H9 (cell line): ENCODE measurements at regions not wholly inside any gene's neighbourhood (a gene's known extent, or its start where the extent isn't known, plus 50 kb on each side); places are given as distances from the start of the nearest gene placed in this dataset.

Experiments used
- DNase-seq: peaks from one replicate; pipeline ENCODE4 v3.0.0-alpha.2; 2017
- H2AFZ ChIP-seq: one replicate; pipeline ENCODE4 v1.6.1; 2013; ENCODE audit warnings: mild to moderate bottlenecking, low read length, control low read depth, moderate library complexity
- H2AK5ac ChIP-seq: 2 replicates; pipeline ENCODE4 v1.6.1; 2013; ENCODE audit warnings: low read length, control low read depth, mixed read lengths; ENCODE audit not compliant: insufficient read length
- H2BK120ac ChIP-seq: one replicate; pipeline ENCODE4 v1.6.1; 2013; ENCODE audit warnings: low read depth, mild to moderate bottlenecking, low read length, control low read depth, inconsistent platforms; ENCODE audit not compliant: poor library complexity, severe bottlenecking
- H2BK12ac ChIP-seq: 2 replicates; pipeline ENCODE4 v1.6.1; 2013; ENCODE audit warnings: low read length, control low read depth, mixed read lengths, low read depth; ENCODE audit not compliant: insufficient read length
- H2BK15ac ChIP-seq: 2 replicates; pipeline ENCODE4 v1.6.1; 2013; ENCODE audit warnings: low read depth, low read length, control low read depth
- H2BK20ac ChIP-seq: one replicate; pipeline ENCODE4 v1.6.1; 2013; ENCODE audit warnings: low read depth, mild to moderate bottlenecking, low read length, control low read depth, inconsistent platforms; ENCODE audit not compliant: poor library complexity, severe bottlenecking
- H2BK5ac ChIP-seq: 2 replicates; pipeline ENCODE4 v1.6.1; 2013; ENCODE audit warnings: low read length, control low read depth, mixed read lengths; ENCODE audit not compliant: insufficient read length
- H3K14ac ChIP-seq: 2 replicates; pipeline ENCODE4 v1.6.1; 2013; ENCODE audit warnings: low read length, control low read depth; ENCODE audit not compliant: insufficient read depth
- H3K18ac ChIP-seq: 2 replicates; pipeline ENCODE4 v1.6.1; 2013; ENCODE audit warnings: low read depth, mild to moderate bottlenecking, mixed read lengths, low read length, control low read depth; ENCODE audit not compliant: insufficient read length
- H3K23ac ChIP-seq: 2 replicates; pipeline ENCODE4 v1.6.1; 2013; ENCODE audit warnings: low read length, control low read depth, mixed read lengths, low read depth; ENCODE audit not compliant: insufficient read length
- H3K23me2 ChIP-seq: 2 replicates; pipeline ENCODE4 v1.6.1; 2013; ENCODE audit warnings: low read depth, mild to moderate bottlenecking, mixed read lengths, low read length, control low read depth; ENCODE audit not compliant: insufficient read length, poor library complexity, severe bottlenecking
- H3K27ac ChIP-seq: 2 replicates; pipeline ENCODE4 v1.5.1; 2013; ENCODE audit warnings: low read length, control low read depth, mixed read lengths, low read depth; ENCODE audit not compliant: insufficient read length
- H3K27me3 ChIP-seq: 2 replicates; pipeline ENCODE4 v1.6.1; 2013; ENCODE audit warnings: low read length, control low read depth, inconsistent platforms; ENCODE audit not compliant: insufficient read depth
- H3K4ac ChIP-seq: 2 replicates; pipeline ENCODE4 v1.6.1; 2013; ENCODE audit warnings: low read depth, mild to moderate bottlenecking, control low read depth, inconsistent platforms, low read length, moderate library complexity
- H3K4me1 ChIP-seq: 2 replicates; pipeline ENCODE4 v1.6.1; 2013; ENCODE audit warnings: low read length, control low read depth, inconsistent platforms; ENCODE audit not compliant: insufficient read depth
- H3K4me2 ChIP-seq: 2 replicates; pipeline ENCODE4 v1.6.1; 2013; ENCODE audit warnings: low read length, control low read depth, mixed read lengths; ENCODE audit not compliant: insufficient read length, insufficient read depth
- H3K56ac ChIP-seq: 2 replicates; pipeline ENCODE4 v1.6.1; 2013; ENCODE audit warnings: low read depth, mild to moderate bottlenecking, mixed read lengths, low read length, control low read depth; ENCODE audit not compliant: insufficient read length
- H3K79me1 ChIP-seq: 2 replicates; pipeline ENCODE4 v1.6.1; 2013; ENCODE audit warnings: low read depth, mild to moderate bottlenecking, moderate library complexity, low read length, control low read depth, inconsistent platforms; ENCODE audit not compliant: insufficient read depth, poor library complexity, severe bottlenecking
- H3K79me2 ChIP-seq: 2 replicates; pipeline ENCODE4 v1.6.1; 2013; ENCODE audit warnings: low read length, control low read depth, inconsistent platforms; ENCODE audit not compliant: insufficient read depth
- H3K9ac ChIP-seq: 2 replicates; pipeline ENCODE4 v1.6.1; 2013; ENCODE audit warnings: low read length, control low read depth, mixed read lengths; ENCODE audit not compliant: insufficient read length; ENCODE audit errors: extremely low read depth
- H3K9me3 ChIP-seq: one replicate; pipeline ENCODE4 v1.6.1; 2013; ENCODE audit warnings: low read depth, low read length, inconsistent platforms; ENCODE audit not compliant: control insufficient read depth
- H3T11ph ChIP-seq: one replicate; pipeline ENCODE4 v1.6.1; 2013; ENCODE audit warnings: mild to moderate bottlenecking, low read length, control low read depth, inconsistent platforms
- H4K20me1 ChIP-seq: one replicate; pipeline ENCODE4 v1.6.1; 2013; ENCODE audit not compliant: control insufficient read depth, insufficient read length, insufficient read depth
- H4K5ac ChIP-seq: 2 replicates; pipeline ENCODE4 v1.6.1; 2013; ENCODE audit warnings: low read depth, mild to moderate bottlenecking, mixed read lengths, low read length, control low read depth; ENCODE audit not compliant: insufficient read length
- H4K8ac ChIP-seq: replicated peaks from 2 replicates; pipeline ENCODE4 v1.6.1; 2013; ENCODE audit warnings: low read length, control low read depth, mixed read lengths, low read depth; ENCODE audit not compliant: insufficient read length
- H4K91ac ChIP-seq: 2 replicates; pipeline ENCODE4 v1.6.1; 2013; ENCODE audit warnings: low read depth, mild to moderate bottlenecking, moderate library complexity, mixed read lengths, low read length, control low read depth; ENCODE audit not compliant: insufficient read length
- H3K27ac Mint-ChIP-seq, 3 experiments: 2 replicates in 2 of 3; 3 replicates in 1 of 3; pipeline ENCODE4 v1.8.0; 2020 to 2021; ENCODE audit warnings: mixed read lengths in 3 of 3, mild to moderate bottlenecking in 1 of 3, moderate library complexity in 1 of 3
- H3K27me3 Mint-ChIP-seq: 2 replicates; pipeline ENCODE4 v1.8.0; 2021; ENCODE audit warnings: low read depth, mild to moderate bottlenecking, moderate library complexity, mixed read lengths
- H3K36me3 Mint-ChIP-seq, 3 experiments: 2 replicates in 2 of 3; 3 replicates in 1 of 3; pipeline ENCODE4 v1.8.0; 2020 to 2021; ENCODE audit warnings: low read depth in 3 of 3, mixed read lengths in 3 of 3; ENCODE audit not compliant: insufficient read depth in 1 of 3
- H3K4me1 Mint-ChIP-seq, 2 experiments: 2 replicates each; pipeline ENCODE4 v1.8.0; 2020; ENCODE audit warnings: mixed read lengths in 2 of 2
- H3K4me3 Mint-ChIP-seq, 2 experiments: 2 replicates in 1 of 2; 3 replicates in 1 of 2; pipeline ENCODE4 v1.8.0; 2020 to 2021; ENCODE audit warnings: mild to moderate bottlenecking in 2 of 2, mixed read lengths in 2 of 2, moderate library complexity in 1 of 2
- H3K9me3 Mint-ChIP-seq, 2 experiments: 2 replicates in 1 of 2; 3 replicates in 1 of 2; pipeline ENCODE4 v1.8.0; 2020; ENCODE audit warnings: mild to moderate bottlenecking in 2 of 2, mixed read lengths in 2 of 2, moderate library complexity in 1 of 2
- WGBS: extraction: QIAGEN DNeasy Blood & Tissue Kit; methylation state at CpG from one replicate; pipeline ENCODE4 v1.1.7; 2013; ENCODE audit warnings: missing lambda C conversion rate, low lambda C conversion rate, mixed read lengths; ENCODE audit not compliant: insufficient read length; ENCODE audit errors: extremely low coverage; 5-methylcytosine and 5-hydroxymethylcytosine counted together
- TF ChIP-seq, protein P1 (sequence below): fragments of 200-600 bp; sonication (generic); conservative IDR thresholded peaks from 3 replicates; pipeline ENCODE4 v1.8.0; 2021; ENCODE audit warnings: antibody characterized with exemption, mild to moderate bottlenecking

DNA sequence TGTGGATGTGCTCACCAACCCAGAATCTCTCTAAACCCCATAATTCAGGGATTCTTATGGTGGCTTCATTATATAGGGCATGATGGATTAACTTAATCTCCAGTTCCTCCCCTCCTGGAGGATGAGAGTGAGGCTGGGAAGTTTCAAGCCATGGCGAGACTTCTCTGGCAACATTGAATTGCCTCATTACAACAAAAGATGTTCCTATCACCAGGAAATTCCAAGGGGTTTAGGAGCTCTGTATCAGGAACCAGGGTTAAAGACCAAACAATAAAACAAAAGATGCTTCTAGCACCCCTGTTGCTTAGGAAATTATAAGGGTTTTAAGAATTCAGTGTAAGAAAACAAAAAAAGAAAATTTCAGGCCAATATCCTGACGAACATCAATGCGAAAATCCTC is 100.1 kb downstream of the NAB1 start:
- Histone ChIP-seq H2BK15ac (no peak overlapping the region), H2BK5ac (no peak overlapping the region), H3K4me2 (no peak overlapping the region), H2AFZ (no peak overlapping the region), H3K14ac (no peak overlapping the region), H3K4me1 (peaks cover 2% of the 10 kb centered on the region; the same call in 1 of the 2 replicates), H2BK12ac (no peak overlapping the region), H3K56ac (no peak overlapping the region), H3K9me3 (no peaks in the 10 kb centered on the region), H2BK120ac (no peak overlapping the region), H3K27ac (no peak overlapping the region), H4K91ac (no peak overlapping the region), H2BK20ac (no peak overlapping the region), H4K8ac (no peak overlapping the region), H3K79me1 (no peaks in the 10 kb centered on the region), H3K23ac (no peak overlapping the region), H3K79me2 (no peaks in the 10 kb centered on the region), H3K9ac (no peak overlapping the region), H3T11ph (no peak overlapping the region), H3K4ac (no peak overlapping the region), H3K23me2 (no peaks in the 10 kb centered on the region), H4K20me1 (no peaks in the 10 kb centered on the region), H3K18ac (no peak overlapping the region), H4K5ac (no peak overlapping the region), H3K27me3 (no peaks in the 10 kb centered on the region; the same call in 1 of the 2 replicates), H2AK5ac (no peak overlapping the region)
- WGBS = no CpG with 5 or more reads among the region's 3 CpGs
- Mint-ChIP-seq H3K9me3 (peaks cover 2 to 4% of the 10 kb centered on the region in 2 experiments; a peak in 1 of 5 replicates), H3K27ac (no peak overlapping the region), H3K36me3 (no peaks in the 10 kb centered on the region; a peak in 1 of 7 replicates), H3K4me1 (peaks cover 4 to 10% of the 10 kb centered on the region in 2 experiments; a peak in 3 of 4 replicates), H3K27me3 (no peaks in the 10 kb centered on the region), H3K4me3 (no peak overlapping the region)
- DNase-seq = no peak
- TF ChIP-seq, protein P1, sequence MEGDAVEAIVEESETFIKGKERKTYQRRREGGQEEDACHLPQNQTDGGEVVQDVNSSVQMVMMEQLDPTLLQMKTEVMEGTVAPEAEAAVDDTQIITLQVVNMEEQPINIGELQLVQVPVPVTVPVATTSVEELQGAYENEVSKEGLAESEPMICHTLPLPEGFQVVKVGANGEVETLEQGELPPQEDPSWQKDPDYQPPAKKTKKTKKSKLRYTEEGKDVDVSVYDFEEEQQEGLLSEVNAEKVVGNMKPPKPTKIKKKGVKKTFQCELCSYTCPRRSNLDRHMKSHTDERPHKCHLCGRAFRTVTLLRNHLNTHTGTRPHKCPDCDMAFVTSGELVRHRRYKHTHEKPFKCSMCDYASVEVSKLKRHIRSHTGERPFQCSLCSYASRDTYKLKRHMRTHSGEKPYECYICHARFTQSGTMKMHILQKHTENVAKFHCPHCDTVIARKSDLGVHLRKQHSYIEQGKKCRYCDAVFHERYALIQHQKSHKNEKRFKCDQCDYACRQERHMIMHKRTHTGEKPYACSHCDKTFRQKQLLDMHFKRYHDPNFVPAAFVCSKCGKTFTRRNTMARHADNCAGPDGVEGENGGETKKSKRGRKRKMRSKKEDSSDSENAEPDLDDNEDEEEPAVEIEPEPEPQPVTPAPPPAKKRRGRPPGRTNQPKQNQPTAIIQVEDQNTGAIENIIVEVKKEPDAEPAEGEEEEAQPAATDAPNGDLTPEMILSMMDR = no peak
